ENCODE measurements at regions not wholly inside any gene's neighbourhood (a gene's known extent, or its start where the extent isn't known, plus 50 kb on each side); places are given as distances from the start of the nearest gene placed in this dataset.

DNA sequence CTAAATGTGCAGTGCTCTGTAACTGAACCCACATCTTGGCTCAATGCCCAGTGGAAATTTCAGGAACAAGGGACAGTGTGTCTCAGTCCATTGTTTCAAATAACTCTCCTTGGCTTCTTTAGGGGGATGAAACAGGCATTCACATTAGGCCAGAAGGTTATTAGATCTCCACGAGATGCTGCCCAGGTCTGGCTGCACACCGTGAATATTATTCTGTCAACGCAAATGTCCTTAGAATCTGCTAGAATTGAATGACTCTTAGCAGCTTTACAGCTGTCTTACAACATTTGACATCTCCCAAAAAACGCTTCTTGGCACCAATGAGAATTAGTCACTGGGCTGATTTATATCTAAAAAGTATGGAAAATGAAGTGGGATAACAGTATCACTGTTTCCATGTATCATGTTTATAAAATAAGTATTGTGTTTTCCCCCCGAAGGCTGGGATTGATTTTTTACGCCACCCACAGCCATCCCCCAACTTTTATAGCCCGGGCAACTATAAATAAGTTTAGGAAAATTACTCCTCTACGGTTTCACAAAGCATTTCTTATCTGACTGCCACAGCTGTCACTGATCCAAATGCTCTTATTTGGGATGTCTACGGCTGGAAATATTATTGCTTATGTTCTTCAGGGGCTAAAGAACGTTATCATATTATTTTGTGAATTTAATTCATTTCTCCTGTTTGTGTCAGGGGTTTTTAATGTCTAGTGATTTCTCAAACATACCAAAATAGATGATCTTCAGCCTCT, 559.7 kb upstream of the FAT1 start:
- no peak overlapping the region for H3K27ac Mint-ChIP-seq
- CTCF ChIA-PET: no interaction called here
- peaks cover 11% of the 10 kb centered on the region for H3K9me3 Mint-ChIP-seq
- no peaks in the 10 kb centered on the region for H3K36me3 Mint-ChIP-seq (ENCODE audit: low read depth)
- ATAC-seq (ENCODE audit: low read depth) (no peak), DNase-seq (no peak)
- H3K27me3 Mint-ChIP-seq: no peaks in the 10 kb centered on the region
- intact Hi-C loops (cut with micrococcal nuclease): no loop called here
- TF ChIP-seq, protein P1, sequence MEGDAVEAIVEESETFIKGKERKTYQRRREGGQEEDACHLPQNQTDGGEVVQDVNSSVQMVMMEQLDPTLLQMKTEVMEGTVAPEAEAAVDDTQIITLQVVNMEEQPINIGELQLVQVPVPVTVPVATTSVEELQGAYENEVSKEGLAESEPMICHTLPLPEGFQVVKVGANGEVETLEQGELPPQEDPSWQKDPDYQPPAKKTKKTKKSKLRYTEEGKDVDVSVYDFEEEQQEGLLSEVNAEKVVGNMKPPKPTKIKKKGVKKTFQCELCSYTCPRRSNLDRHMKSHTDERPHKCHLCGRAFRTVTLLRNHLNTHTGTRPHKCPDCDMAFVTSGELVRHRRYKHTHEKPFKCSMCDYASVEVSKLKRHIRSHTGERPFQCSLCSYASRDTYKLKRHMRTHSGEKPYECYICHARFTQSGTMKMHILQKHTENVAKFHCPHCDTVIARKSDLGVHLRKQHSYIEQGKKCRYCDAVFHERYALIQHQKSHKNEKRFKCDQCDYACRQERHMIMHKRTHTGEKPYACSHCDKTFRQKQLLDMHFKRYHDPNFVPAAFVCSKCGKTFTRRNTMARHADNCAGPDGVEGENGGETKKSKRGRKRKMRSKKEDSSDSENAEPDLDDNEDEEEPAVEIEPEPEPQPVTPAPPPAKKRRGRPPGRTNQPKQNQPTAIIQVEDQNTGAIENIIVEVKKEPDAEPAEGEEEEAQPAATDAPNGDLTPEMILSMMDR (IDR thresholded peaks at IDR 0.05): no peak
- POLR2A ChIA-PET: no interaction called here
- no peaks in the 10 kb centered on the region for H3K4me1 Mint-ChIP-seq
- H3K4me3 Mint-ChIP-seq: no peak overlapping the region

DNA sequence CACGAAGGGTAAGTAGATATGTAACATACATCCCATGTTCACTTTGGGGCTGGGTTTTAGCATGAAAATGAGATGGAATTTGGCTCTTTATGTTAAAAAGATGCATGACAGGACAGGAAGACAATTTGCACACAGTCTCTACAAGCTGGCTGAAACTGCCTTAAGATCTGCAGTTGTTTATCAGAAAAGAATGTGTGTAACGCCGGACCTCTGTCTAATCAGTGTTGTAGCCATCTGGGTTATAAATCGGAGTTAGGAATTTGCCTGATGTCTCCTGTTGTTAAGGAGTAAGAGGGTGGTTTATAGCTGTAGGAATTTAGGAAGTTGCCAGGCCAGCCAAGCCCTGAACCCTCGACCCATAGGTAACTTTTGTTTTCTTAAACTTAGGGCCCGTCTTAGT, 562.9 kb upstream of the FAT1 start:
- Mint-ChIP-seq H3K27ac (no peak overlapping the region), H3K27me3 (no peaks in the 10 kb centered on the region), H3K36me3 (ENCODE audit: low read depth) (no peaks in the 10 kb centered on the region), H3K9me3 (peaks cover 10% of the 10 kb centered on the region), H3K4me3 (no peak overlapping the region), H3K4me1 (no peaks in the 10 kb centered on the region)
- no peak for ATAC-seq (ENCODE audit: low read depth)
- intact Hi-C loops (cut with micrococcal nuclease): no loop called here
- ChIA-PET POLR2A (no interaction called here), CTCF (no interaction called here)
- DNase-seq: no peak
- TF ChIP-seq, protein P1 (IDR thresholded peaks at IDR 0.05): no peak

DNA sequence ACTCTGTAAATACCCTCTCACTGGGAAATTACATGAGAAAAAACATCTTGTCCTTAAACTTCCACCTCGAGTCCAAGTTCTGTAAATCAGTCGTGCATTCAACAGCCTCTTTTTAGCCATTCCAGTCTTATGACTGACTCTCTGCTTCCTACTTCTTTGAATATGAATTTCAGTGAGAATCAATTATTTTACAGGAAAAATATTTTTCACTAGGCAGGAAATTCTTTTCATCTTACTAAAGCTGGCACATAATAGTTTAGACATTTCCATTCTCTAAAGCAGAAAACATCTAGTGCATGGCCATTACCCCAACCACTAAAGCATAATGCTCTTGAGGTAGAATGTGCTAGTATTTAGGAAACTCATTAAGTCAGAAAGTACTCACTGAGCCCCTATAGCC, 565.7 kb upstream of the FAT1 start:
- Mint-ChIP-seq H3K27ac (no peak overlapping the region), H3K27me3 (no peaks in the 10 kb centered on the region), H3K4me3 (no peak overlapping the region), H3K9me3 (peaks cover 7% of the 10 kb centered on the region), H3K4me1 (no peaks in the 10 kb centered on the region), H3K36me3 (ENCODE audit: low read depth) (no peaks in the 10 kb centered on the region)
- ChIA-PET POLR2A (no interaction called here), CTCF (no interaction called here)
- no peak for ATAC-seq (ENCODE audit: low read depth)
- intact Hi-C loops (cut with micrococcal nuclease): no loop called here
- TF ChIP-seq, protein P1 (IDR thresholded peaks at IDR 0.05): no peak
- no peak for DNase-seq

DNA sequence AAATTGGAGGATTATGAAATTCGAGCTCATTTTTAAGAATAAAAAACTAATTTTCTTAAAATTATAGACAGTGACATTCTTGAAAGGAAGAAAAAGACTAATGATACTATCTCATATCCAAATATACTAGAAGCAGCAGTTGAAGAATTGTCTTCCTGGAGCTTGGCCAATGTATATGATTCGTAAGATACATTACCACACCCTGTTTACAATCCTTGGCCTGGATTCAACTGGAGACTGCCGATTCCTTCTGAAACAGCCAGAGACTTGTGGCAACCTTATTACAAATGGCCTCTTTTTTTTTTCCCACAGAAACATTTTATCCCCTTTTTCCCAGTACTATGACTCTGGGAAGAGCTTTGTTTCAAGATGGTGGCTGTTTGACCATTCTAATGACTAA, 571.2 kb upstream of the FAT1 start:
- CTCF ChIA-PET: interaction anchor here (0.7 kb wide), 1 partner anchor 230 kb away, joined by 3 read pairs; no protein-coding TSS in a partner anchor
- no peak overlapping the region for H3K27ac Mint-ChIP-seq
- H3K4me1 Mint-ChIP-seq: no peaks in the 10 kb centered on the region
- peaks cover 14% of the 10 kb centered on the region for H3K9me3 Mint-ChIP-seq
- no peaks in the 10 kb centered on the region for H3K27me3 Mint-ChIP-seq
- H3K36me3 Mint-ChIP-seq (ENCODE audit: low read depth): no peaks in the 10 kb centered on the region
- ATAC-seq (ENCODE audit: low read depth): no peak
- POLR2A ChIA-PET: no interaction called here
- no peak overlapping the region for H3K4me3 Mint-ChIP-seq
- DNase-seq: no peak
- intact Hi-C loops (cut with micrococcal nuclease): no loop called here
- TF ChIP-seq, protein P1 (IDR thresholded peaks at IDR 0.05): no peak

DNA sequence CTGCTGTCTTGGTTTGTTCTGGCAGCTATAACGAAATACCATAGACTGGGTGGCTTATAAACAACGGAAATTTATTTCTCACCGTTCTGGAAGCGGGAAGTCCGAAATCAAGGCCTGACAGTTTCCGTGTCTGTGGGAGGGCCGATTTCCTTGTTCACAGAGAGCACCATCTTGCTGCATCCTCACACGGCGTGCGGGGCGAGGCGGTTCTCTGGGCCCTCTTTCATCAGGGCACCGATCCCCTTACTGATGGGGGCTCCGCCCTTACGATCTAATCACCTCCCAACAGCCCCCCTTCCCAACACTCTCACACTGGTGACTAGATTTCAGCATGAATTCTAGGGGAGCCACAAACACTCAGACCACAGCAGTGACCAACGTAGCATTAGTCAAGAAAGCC, 578.3 kb upstream of the FAT1 start:
- CTCF ChIA-PET: no interaction called here
- POLR2A ChIA-PET: no interaction called here
- ATAC-seq (ENCODE audit: low read depth) (no peak), DNase-seq (no peak)
- H3K27me3 Mint-ChIP-seq: no peaks in the 10 kb centered on the region
- H3K9me3 Mint-ChIP-seq: peaks cover 15% of the 10 kb centered on the region
- intact Hi-C loops (cut with micrococcal nuclease): no loop called here
- no peaks in the 10 kb centered on the region for H3K4me1 Mint-ChIP-seq
- TF ChIP-seq, protein P1 (IDR thresholded peaks at IDR 0.05): no peak
- no peak overlapping the region for H3K27ac Mint-ChIP-seq
- H3K4me3 Mint-ChIP-seq: no peak overlapping the region
- no peaks in the 10 kb centered on the region for H3K36me3 Mint-ChIP-seq (ENCODE audit: low read depth)
